Stromal cell of bone marrow (primary cell): ENCODE measurements at regions not wholly inside any gene's neighbourhood (a gene's known extent, or its start where the extent isn't known, plus 50 kb on each side); places are given as distances from the start of the nearest gene placed in this dataset.
A peak's percentile ranks its signal among the peaks of the same experiment; 100 is the strongest.

ENCODE experiments used
- DNase-seq: peaks from one replicate; pipeline ENCODE4 v3.0.0-alpha.2; 2012; ENCODE audit warnings: low read depth

GRCh38 chr18:71727909-71728308, 816.2 kb downstream of the CBLN2 start:
- DNase-seq: no peak

GRCh38 chr18:71725256-71725655, 818.9 kb downstream of the CBLN2 start:
- no peak for DNase-seq

- no peak for DNase-seq
Observed at GRCh38 chr18:71707985-71708500, 836.1 kb downstream of the CBLN2 start.

DNA sequence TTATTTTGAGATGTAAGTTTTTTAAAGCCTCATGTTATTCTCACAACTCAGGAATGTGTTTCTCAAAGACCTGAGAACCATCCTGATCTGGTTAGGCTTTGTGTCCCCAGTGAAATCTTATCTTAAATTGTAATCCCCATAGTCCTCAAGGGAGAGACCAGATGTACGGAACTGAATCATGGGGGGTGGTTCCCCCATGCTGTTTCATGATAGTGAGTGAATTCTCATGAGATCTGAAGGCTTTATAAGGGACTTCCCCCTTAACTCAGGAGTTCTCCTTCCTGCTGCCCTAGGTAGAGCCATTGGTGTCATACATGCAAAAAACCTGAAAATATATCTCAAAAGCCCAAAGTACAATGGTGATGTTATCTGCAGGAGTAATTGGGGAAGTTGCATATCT, 836.7 kb downstream of the CBLN2 start:
- DNase-seq: no peak

GRCh38 chr18:71689416-71690160, 854.6 kb downstream of the CBLN2 start:
- no peak for DNase-seq

DNA sequence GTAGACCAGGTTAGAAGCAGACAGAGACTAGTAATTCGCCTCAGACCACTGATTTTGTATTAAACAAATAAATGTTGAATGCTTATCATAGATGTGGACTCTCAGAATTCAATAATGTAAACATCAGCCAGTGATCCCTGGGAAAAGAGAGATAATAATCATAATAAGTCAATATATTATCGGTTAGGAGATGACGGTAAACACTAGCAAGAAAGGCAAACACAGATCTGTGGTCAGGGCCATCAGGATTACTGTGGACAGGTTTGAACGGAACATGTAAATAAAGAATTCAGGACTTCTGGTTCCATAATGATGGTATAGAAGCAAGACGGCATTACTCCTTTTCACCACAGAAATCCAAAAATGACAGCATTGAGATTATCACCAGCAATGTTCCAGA, 861.6 kb downstream of the CBLN2 start:
- DNase-seq: no peak

DNA sequence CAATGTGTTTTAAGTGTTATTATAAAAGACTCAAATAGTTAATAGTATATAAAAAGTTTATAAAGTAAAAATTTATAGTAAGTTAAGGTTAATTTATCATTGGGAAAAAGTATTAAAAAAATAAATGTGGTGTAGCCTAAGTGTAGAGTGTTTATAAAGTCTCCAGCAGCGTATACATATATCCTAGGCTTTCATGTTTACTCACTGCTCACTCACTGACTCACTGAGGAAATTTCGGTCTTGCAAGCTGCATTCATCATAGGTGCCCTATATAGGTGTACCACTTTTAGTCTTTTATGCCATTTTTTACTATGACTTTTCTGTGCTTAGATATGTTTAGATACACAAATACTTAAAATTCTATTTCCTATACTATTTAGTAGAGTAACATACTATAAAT, 866.0 kb downstream of the CBLN2 start:
- DNase-seq: no peak

DNA sequence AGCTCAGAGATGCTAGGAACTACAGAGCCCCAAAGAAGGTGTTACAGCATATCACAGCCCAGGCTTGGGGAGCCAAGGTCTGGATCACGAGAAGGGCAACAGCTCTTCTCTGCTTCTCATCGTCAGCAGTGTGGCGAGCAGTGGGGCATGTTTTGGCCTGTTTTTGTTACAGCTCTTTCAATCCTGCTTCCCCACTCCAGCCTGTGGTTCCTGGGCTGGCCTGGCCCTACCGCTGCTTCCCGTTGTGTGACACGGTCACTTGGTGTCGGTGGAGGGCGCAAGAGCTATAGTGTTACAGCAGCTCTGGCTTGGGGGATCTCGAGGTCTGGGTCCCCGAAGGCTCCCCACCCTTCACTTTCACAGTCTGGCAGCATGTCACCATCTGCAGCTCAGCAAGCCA, 870.2 kb downstream of the CBLN2 start:
- no peak for DNase-seq

DNA sequence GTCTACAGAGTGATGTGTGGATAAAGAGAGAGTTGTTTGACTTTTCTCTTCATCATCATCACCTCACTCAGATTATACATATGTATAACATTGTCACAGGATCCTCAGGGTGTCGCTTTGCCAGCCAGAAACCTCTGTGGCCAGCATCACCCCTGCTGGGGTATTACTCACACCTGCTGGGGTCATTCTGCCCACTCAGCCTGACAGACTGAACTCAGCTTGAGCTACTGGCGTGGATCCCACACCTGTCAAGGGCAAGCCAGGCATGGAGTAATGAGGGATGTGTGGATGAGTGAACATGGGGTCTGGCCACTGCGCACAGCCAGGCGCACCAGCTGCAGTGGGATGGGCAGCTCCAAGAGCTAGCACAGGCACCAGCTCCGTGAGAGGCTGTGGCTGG, 870.6 kb downstream of the CBLN2 start:
- DNase-seq: no peak

DNA sequence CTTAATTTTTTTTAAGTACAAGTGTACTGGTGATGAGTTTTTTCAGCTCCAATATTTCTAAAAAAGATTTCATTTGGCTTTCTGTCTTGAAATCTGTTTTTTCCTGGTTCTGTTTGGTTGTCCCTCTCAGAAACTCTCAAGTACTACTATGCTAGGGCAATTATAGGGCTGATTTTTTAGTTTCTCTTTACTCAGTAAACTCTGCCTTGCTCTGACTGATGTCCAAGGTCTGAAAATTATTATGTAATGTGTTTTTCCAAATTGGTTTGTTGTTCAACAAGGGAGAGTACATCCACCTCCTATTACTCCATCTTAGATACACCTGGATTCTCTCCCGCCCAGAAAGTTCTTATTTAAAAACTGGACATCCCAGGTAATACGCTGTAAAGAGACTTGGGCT, 877.7 kb downstream of the CBLN2 start:
- DNase-seq: no peak

DNA sequence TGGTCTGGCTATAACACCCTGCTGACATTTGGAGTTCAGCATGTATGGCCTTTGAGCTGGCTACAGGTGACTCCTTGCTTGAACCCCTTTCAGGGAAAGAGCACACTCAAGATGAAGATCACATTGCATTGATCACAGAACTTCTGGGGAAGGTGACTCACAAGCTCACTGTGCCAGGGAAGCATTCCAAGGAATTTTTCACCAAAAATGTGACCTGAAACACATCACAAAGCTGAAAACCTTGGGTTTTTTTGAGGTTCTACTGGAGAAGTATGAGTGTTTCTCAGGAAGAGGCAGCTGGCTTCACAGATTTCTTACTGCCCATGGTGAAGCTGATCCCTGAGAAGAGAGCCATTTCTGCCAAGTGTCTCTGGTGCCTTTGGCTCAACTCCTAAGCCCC, 879.0 kb downstream of the CBLN2 start:
- peak; percentile 0 for DNase-seq

DNA sequence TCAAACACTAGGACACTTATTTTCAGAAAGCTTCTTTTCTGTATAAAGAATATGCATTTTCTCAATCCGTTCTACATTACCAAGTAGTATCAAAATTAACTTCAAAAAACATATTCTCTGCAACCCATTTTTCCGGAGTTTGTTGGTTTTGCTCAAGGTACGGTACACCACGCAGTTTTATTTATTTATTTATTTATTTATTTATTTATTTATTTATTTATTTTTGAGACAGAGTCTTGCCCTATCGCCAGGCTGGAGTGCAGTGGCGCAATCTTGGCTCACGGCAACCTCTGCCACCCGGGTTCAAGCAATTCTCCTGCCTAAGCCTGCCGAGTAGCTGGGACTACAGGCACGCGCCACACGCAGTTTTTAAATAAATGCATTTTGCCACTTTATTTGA, 900.3 kb downstream of the CBLN2 start:
- no peak for DNase-seq

- no peak for DNase-seq
Observed at GRCh38 chr18:71630696-71631095, 913.4 kb downstream of the CBLN2 start.

GRCh38 chr18:71625556-71626090, 918.5 kb downstream of the CBLN2 start:
- no peak for DNase-seq

DNA sequence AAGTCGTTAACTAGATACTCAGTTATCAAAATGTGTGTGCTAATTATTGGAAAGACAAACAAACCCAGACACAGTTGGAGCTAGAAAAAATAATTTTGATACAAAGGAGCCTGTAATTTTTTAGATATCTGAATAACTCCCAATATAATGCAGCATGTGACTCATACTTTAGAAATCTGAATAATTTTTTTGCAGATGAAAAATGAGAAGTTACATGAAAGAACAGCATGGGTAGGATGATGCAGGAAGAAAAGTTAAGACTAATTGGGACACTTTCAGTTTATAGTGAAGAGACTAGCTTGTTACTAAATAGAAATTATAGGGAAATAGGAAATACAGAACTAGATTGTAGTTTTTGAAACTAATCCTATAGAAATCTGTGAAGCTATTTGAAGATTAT, 945.8 kb downstream of the CBLN2 start:
- DNase-seq: no peak

DNA sequence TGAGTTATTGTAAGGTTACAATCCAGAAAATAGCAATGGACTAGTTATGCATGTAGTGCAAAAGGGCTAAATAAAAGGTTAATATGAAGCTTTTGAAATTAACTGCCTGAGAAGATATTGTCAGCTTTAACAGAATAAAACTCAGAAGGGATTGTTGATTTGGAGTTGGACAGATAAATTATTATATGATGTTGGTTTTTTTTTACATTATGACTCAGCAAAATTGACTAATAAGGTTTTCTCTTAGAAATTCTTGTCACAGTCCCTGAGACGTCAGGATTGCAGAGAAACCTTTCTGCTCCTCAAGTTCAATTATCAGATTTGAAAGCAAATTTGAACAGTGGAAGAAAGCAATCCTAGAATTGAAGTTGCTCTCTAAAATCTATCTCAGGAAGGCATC, 946.9 kb downstream of the CBLN2 start:
- no peak for DNase-seq

DNA sequence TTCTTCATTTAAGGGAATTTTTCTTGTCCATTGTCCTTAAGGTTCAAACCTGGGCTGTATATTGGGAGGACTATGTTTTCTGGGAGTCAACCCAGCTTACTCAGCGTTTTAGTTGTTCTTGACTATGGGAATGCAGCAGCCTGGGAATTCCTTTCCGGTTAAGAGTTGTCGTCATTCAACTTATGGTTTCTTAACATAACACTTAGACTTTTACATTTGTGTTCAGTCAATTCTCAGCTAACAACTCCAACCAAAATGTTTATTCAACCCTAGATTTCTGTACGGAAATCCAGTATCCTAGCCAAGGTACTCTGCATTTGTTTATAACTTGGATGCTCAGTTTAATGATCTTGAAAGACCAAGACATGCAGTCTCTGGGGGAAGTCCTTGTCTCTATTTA, 960.9 kb downstream of the CBLN2 start:
- DNase-seq: no peak

- DNase-seq: no peak
Observed at GRCh38 chr18:71554686-71555085, 989.5 kb downstream of the CBLN2 start.

DNA sequence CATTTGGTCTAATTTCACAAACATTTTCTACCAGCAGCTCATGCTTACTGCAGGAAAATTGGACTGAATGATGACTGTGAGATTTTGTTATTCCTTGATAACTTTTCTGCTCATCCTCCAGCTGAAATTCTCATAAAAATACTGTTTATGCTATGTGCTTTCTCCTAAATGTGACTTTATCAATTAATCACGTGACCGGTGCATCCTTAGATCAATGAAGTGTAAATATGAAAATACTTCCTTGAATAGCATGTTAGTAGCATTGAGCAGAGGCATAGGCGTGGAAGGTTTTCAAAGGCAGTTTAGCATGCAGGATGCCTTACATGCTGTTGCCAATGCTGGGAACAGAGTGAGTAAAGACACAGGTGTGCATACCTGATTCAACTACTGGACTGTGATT, 1002.5 kb downstream of the CBLN2 start:
- DNase-seq: no peak

- DNase-seq: peak; percentile 2
Observed at GRCh38 chr18:71529703-71530303, 1014.3 kb downstream of the CBLN2 start.

DNA sequence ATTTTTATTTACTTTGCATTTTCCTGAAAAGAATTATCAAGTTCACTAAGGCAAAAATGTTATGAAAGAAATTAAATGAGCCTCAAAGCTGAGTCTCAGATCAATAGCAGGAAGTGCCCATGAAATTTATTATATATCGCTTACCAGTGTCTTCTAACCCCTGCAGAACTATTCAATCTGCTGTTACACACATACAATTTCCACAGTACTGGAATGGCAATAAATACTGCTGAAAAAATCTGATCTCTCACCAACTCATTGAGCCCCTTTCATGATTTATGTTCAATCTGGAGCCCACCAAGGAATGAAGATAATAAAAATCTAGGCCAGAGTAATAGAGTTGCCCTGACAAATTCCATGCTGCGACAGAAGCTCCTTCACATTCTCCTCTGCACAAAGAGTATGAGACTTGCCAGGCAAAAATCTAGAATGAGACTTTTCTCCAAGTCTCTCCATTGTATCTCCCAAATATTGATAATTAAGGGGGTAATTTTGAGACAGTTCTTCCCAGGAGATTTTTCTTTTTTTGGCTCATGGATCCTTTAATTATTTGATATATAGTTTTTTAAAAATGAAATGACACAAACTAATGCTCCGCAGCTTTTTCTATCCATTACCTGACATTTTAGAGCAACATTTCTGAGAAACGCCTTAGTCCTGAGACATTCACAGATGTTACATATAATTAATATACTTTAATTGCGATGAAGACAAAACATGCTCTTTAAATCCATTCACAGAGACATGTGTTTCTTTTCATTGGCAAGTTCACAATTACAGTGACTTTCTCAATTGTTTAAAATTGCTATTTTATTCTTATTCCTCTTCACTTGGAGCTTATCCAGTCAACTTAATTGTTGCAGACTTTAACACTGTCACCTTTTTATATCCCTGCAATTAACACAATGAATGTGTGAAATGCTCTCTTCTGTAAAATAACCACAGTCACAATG, 1020.4 kb downstream of the CBLN2 start:
- no peak for DNase-seq

DNA sequence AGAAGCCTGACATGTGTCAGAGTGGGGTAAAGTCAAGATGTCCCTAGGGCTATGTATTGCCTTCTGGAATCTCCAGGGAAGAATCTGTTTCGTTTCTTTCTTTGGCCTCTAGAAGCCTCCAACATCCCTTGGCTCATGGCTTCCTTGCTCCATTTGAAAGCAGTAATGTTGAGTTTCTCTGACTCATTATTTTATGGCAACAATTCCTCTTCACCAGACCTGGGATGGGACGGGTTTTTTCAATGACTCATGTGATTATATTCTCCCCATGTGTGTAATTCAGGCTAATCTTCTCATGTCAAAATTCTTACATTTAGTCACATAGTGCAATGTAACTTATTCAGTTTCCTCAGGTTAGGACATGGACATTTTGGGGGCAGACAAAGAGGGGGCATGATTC, 1038.6 kb downstream of the CBLN2 start:
- no peak for DNase-seq
